HCT116 (cell line): ENCODE measurements at regions not wholly inside any gene's neighbourhood (a gene's known extent, or its start where the extent isn't known, plus 50 kb on each side); places are given as distances from the start of the nearest gene placed in this dataset.

Source experiments
- ATAC-seq: fragments of 200-7000 bp; cut with Tn5 transposase; 2 replicates; pipeline ENCODE4 v1.9.1; 2020; ENCODE audit warnings: mild to moderate bottlenecking, moderate library complexity
- BruUV-seq: library from RNA; stranded (reverse); fragments of 400-500 nt; replicated peaks from 2 replicates; lab custom pipeline; 2021; lab: Mats Ljungman, UMichigan
- CTCF ChIA-PET: fragments of 300-600 bp; sonication (Branson Sonifier 250); formaldehyde crosslinking; loops from one replicate; lab custom pipeline; 2021; ENCODE audit warnings: antibody characterized with exemption; lab: Charles Lee
- POLR2A ChIA-PET: fragments of 300-600, 350-600 bp; sonication (Branson Sonifier 250); formaldehyde crosslinking; loops from one replicate; lab custom pipeline; 2021; ENCODE audit warnings: antibody characterized with exemption; lab: Charles Lee
- RAD21 ChIA-PET, 2 experiments: fragments of 300-600 bp; sonication (Branson Sonifier 250); formaldehyde crosslinking; loops; one replicate each; lab custom pipeline; 2023; ENCODE audit warnings: low total read pairs in 2 of 2; ENCODE audit not compliant: uncharacterized antibody in 2 of 2, unreplicated experiment in 2 of 2, low non-redundant PET in 1 of 2; lab: Charles Lee
- DNase-seq: peaks from one replicate; pipeline ENCODE4 v3.0.0-alpha.2; 2010; ENCODE audit warnings: low read depth, low spot score
- H2AFZ ChIP-seq: fragments of 200-600 bp; shearing (Covaris generic), sonication (generic); 2 replicates; pipeline ENCODE4 v1.6.1; 2017; ENCODE audit warnings: low read depth, mixed run types, mixed read lengths, antibody characterized with exemption, low read length; ENCODE audit not compliant: poor library complexity, severe bottlenecking
- H3K27ac ChIP-seq: 2 replicates; pipeline ENCODE4 v1.5.1; 2012; ENCODE audit warnings: low read depth, low read length
- H3K27me3 ChIP-seq: fragments of 200-600 bp; sonication (generic); 2 replicates; pipeline ENCODE4 v1.6.1; 2016; ENCODE audit warnings: mixed run types, low read length, mixed read lengths; ENCODE audit not compliant: insufficient read depth
- H3K36me3 ChIP-seq, 2 experiments: fragments of 200-500 bp in 1 of 2; fragments of 200-600 bp in 1 of 2; sonication (Bioruptor generic) in 1 of 2; sonication (generic) in 1 of 2; 2 replicates each; pipeline versions ENCODE4 v1.5.1 to v1.6.1; 2014 to 2016; ENCODE audit warnings: low read length in 2 of 2, inconsistent platforms in 1 of 2, mixed read lengths in 1 of 2, mixed run types in 1 of 2; ENCODE audit not compliant: insufficient read depth in 2 of 2, control insufficient read depth in 1 of 2
- H3K4me1 ChIP-seq, 2 experiments: fragments of 200-600 bp in 1 of 2; sonication (generic) in 1 of 2; 2 replicates each; pipeline versions ENCODE4 v1.5.1 to v1.6.1; 2012 to 2017; ENCODE audit warnings: low read length in 2 of 2, inconsistent platforms in 1 of 2, mild to moderate bottlenecking in 1 of 2, mixed read lengths in 1 of 2, mixed run types in 1 of 2, moderate library complexity in 1 of 2; ENCODE audit not compliant: insufficient read depth in 2 of 2, control insufficient read depth in 1 of 2
- H3K4me2 ChIP-seq: fragments of 200-600 bp; sonication (generic); 2 replicates; pipeline ENCODE4 v1.6.1; 2017; ENCODE audit warnings: mixed run types, low read length, mixed read lengths
- H3K4me3 ChIP-seq, 2 experiments: fragments of 200-600 bp in 1 of 2; sonication (generic) in 1 of 2; replicated peaks in 1 of 2; 2 replicates each; pipeline ENCODE4 v1.5.1; 2011 to 2016; ENCODE audit warnings: low read length in 2 of 2, control low read depth in 1 of 2, low read depth in 1 of 2, mild to moderate bottlenecking in 1 of 2, mixed read lengths in 1 of 2, mixed run types in 1 of 2
- H3K79me2 ChIP-seq: fragments of 200-600 bp; sonication (generic); 2 replicates; pipeline ENCODE4 v1.6.1; 2017; ENCODE audit warnings: mild to moderate bottlenecking, mixed run types, low read length, moderate library complexity, mixed read lengths; ENCODE audit not compliant: insufficient read depth
- H3K9ac ChIP-seq: fragments of 200-600 bp; sonication (generic); 2 replicates; pipeline ENCODE4 v1.6.1; 2016; ENCODE audit warnings: low read length, mixed read lengths
- H3K9me2 ChIP-seq: fragments of 200-600 bp; sonication (generic), shearing (Covaris generic); 2 replicates; pipeline ENCODE4 v1.6.1; 2017; ENCODE audit warnings: mixed run types, mild to moderate bottlenecking, moderate library complexity; ENCODE audit not compliant: insufficient read depth
- H3K9me3 ChIP-seq, 2 experiments: fragments of 200-500 bp in 1 of 2; fragments of 200-600 bp in 1 of 2; sonication (Bioruptor generic) in 1 of 2; sonication (generic) in 1 of 2; 2 replicates each; pipeline ENCODE4 v1.6.1; 2014 to 2017; ENCODE audit warnings: low read length in 2 of 2, mixed read lengths in 2 of 2, inconsistent platforms in 1 of 2, low read depth in 1 of 2, mild to moderate bottlenecking in 1 of 2, mixed run types in 1 of 2, moderate library complexity in 1 of 2; ENCODE audit not compliant: control insufficient read depth in 1 of 2, insufficient read depth in 1 of 2
- H4K20me1 ChIP-seq: fragments of 200-600 bp; sonication (generic), shearing (Covaris generic); 2 replicates; pipeline ENCODE4 v1.6.1; 2017; ENCODE audit warnings: mixed run types, mild to moderate bottlenecking, moderate library complexity; ENCODE audit not compliant: insufficient read depth
- CEBPB ChIP-seq: IDR thresholded peaks from 2 replicates; pipeline ENCODE4 v1.6.1; 2012; ENCODE audit warnings: low read depth
- EGR1 ChIP-seq: IDR thresholded peaks from 2 replicates; pipeline ENCODE4 v1.6.1; 2012; ENCODE audit warnings: low read depth
- EZH2 ChIP-seq: fragments of 200-600 bp; sonication (generic); IDR thresholded peaks from 2 replicates; pipeline ENCODE4 v1.6.1; 2017; ENCODE audit warnings: antibody characterized with exemption, mixed run types
- EZH2phosphoT487 ChIP-seq: fragments of 200-600 bp; IDR thresholded peaks from 2 replicates; pipeline ENCODE4 v1.6.1; 2018; ENCODE audit warnings: antibody characterized with exemption, borderline replicate concordance
- FOSL1 ChIP-seq: IDR thresholded peaks from 2 replicates; pipeline ENCODE4 v1.6.1; 2012; ENCODE audit warnings: low read depth
- JUND ChIP-seq: IDR thresholded peaks from 2 replicates; pipeline ENCODE4 v1.6.1; 2012
- POLR2A ChIP-seq: IDR thresholded peaks from 2 replicates; pipeline ENCODE4 v1.7.0; 2011; ENCODE audit warnings: borderline replicate concordance; ENCODE audit not compliant: insufficient read depth, insufficient read length; ENCODE audit errors: extremely low read depth
- POLR2AphosphoS5 ChIP-seq: IDR thresholded peaks from 2 replicates; pipeline ENCODE4 v1.6.1; 2011; ENCODE audit warnings: mild to moderate bottlenecking, low read depth, low read length, moderate library complexity
- RAD21 ChIP-seq: IDR thresholded peaks from 2 replicates; pipeline ENCODE4 v1.6.1; 2012; ENCODE audit warnings: low read depth, mild to moderate bottlenecking
- SIN3A ChIP-seq: IDR thresholded peaks from 2 replicates; pipeline ENCODE4 v1.6.1; 2012; ENCODE audit warnings: low read depth
- SP1 ChIP-seq: IDR thresholded peaks from 2 replicates; pipeline ENCODE4 v1.6.1; 2012; ENCODE audit warnings: low read depth
- SRF ChIP-seq: IDR thresholded peaks from 2 replicates; pipeline ENCODE4 v1.6.1; 2012; ENCODE audit warnings: low read depth
- TCF7L2 ChIP-seq: IDR thresholded peaks from 2 replicates; pipeline ENCODE4 v1.7.0; 2011; ENCODE audit warnings: borderline replicate concordance, inconsistent platforms; ENCODE audit not compliant: insufficient read depth, insufficient read length; ENCODE audit errors: extremely low read depth
- ZFX ChIP-seq: fragments of 450-650 bp; IDR thresholded peaks from 2 replicates; pipeline ENCODE4 v1.6.1; 2017
- intact Hi-C: fragments of 100-400 bp; cut with micrococcal nuclease; formaldehyde crosslinking; loops from 2 replicates; pipeline ENCODE4 v1.10.0; 2022
- TF ChIP-seq, protein P1 (sequence below): IDR thresholded peaks from 2 replicates; pipeline ENCODE4 v1.6.1; 2012
- TF ChIP-seq, protein P2 (sequence below), 3 experiments: fragments of 200-600 bp in 1 of 3; sonication (generic) in 1 of 3; IDR thresholded peaks in 2 of 3; conservative IDR thresholded peaks in 1 of 3; 2 replicates each; pipeline ENCODE4 v1.5.1; 2012 to 2017; ENCODE audit warnings: low read depth in 2 of 3, low read length in 2 of 3, antibody characterized with exemption in 1 of 3, borderline replicate concordance in 1 of 3, control low read depth in 1 of 3, mild to moderate bottlenecking in 1 of 3, mixed read lengths in 1 of 3, mixed run types in 1 of 3, moderate library complexity in 1 of 3; ENCODE audit not compliant: insufficient read depth in 1 of 3
- TF ChIP-seq, protein P3 (sequence below): IDR thresholded peaks from 2 replicates; pipeline ENCODE4 v1.6.1; 2011; ENCODE audit warnings: mild to moderate bottlenecking, low read length, moderate library complexity; ENCODE audit not compliant: insufficient replicate concordance; ENCODE audit errors: extremely low read depth
- TF ChIP-seq, protein P4 (sequence below): IDR thresholded peaks from 2 replicates; pipeline ENCODE4 v1.6.1; 2012

DNA sequence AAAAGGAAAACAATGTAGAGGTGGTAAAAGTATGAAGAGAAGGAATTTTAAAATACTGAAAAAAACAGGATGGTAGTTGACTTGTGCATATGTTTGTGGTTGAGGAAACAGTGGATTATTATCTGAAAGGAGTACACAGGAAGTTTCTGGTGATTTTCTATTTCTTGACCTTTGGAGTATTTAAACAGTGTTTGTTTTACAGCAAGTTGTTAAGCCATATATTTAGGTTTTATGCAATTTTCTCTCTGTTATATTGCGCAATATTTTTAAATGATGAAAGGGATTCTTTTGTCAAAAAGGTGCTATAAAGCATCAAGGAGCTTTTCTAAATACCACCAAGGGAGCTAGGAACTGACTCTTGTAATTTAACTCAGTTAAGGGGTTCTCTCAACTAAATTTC lies 343.1 kb upstream of the MAOA start:
- H2AFZ ChIP-seq, result no peak overlapping the region
- ATAC-seq (no peak), DNase-seq (no peak)
- TF ChIP-seq JUND (no peak), FOSL1 (no peak), SIN3A (no peak), ZFX (no peak), SRF (no peak), POLR2AphosphoS5 (no peak), EZH2 (no peak), POLR2A (no peak), SP1 (no peak), RAD21 (no peak), CEBPB (no peak), EGR1 (no peak), EZH2phosphoT487 (no peak), TCF7L2 (no peak)
- TF ChIP-seq, protein P1, sequence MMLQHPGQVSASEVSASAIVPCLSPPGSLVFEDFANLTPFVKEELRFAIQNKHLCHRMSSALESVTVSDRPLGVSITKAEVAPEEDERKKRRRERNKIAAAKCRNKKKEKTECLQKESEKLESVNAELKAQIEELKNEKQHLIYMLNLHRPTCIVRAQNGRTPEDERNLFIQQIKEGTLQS, result no peak
- TF ChIP-seq, protein P2, sequence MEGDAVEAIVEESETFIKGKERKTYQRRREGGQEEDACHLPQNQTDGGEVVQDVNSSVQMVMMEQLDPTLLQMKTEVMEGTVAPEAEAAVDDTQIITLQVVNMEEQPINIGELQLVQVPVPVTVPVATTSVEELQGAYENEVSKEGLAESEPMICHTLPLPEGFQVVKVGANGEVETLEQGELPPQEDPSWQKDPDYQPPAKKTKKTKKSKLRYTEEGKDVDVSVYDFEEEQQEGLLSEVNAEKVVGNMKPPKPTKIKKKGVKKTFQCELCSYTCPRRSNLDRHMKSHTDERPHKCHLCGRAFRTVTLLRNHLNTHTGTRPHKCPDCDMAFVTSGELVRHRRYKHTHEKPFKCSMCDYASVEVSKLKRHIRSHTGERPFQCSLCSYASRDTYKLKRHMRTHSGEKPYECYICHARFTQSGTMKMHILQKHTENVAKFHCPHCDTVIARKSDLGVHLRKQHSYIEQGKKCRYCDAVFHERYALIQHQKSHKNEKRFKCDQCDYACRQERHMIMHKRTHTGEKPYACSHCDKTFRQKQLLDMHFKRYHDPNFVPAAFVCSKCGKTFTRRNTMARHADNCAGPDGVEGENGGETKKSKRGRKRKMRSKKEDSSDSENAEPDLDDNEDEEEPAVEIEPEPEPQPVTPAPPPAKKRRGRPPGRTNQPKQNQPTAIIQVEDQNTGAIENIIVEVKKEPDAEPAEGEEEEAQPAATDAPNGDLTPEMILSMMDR (IDR thresholded peaks at IDR 0.05 in 2 of 3, conservative IDR thresholded peaks at IDR 0.05 in 1 of 3; ENCODE audit: borderline replicate concordance in 1 of 3, insufficient read depth in 1 of 3, low read depth in 2 of 3, low read length in 2 of 3), result no peak
- TF ChIP-seq, protein P3, sequence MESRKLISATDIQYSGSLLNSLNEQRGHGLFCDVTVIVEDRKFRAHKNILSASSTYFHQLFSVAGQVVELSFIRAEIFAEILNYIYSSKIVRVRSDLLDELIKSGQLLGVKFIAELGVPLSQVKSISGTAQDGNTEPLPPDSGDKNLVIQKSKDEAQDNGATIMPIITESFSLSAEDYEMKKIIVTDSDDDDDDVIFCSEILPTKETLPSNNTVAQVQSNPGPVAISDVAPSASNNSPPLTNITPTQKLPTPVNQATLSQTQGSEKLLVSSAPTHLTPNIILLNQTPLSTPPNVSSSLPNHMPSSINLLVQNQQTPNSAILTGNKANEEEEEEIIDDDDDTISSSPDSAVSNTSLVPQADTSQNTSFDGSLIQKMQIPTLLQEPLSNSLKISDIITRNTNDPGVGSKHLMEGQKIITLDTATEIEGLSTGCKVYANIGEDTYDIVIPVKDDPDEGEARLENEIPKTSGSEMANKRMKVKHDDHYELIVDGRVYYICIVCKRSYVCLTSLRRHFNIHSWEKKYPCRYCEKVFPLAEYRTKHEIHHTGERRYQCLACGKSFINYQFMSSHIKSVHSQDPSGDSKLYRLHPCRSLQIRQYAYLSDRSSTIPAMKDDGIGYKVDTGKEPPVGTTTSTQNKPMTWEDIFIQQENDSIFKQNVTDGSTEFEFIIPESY, result no peak
- TF ChIP-seq, protein P4, sequence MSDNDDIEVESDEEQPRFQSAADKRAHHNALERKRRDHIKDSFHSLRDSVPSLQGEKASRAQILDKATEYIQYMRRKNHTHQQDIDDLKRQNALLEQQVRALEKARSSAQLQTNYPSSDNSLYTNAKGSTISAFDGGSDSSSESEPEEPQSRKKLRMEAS, result no peak
- H3K27me3 ChIP-seq, result no peaks in the 10 kb centered on the region
- CTCF ChIA-PET, result no interaction called here
- intact Hi-C loops, result no loop called here
- no peak overlapping the region for H3K27ac ChIP-seq
- no peaks in the 10 kb centered on the region for H3K9me2 ChIP-seq
- H3K9me3 ChIP-seq, result no peaks in the 10 kb centered on the region
- no peaks in the 10 kb centered on the region for H3K36me3 ChIP-seq
- no peaks in the 10 kb centered on the region for H3K79me2 ChIP-seq
- no peak overlapping the region for H3K4me2 ChIP-seq
- POLR2A ChIA-PET, result no interaction called here
- no peaks in the 10 kb centered on the region for H3K4me1 ChIP-seq
- no peaks in the 10 kb centered on the region for H4K20me1 ChIP-seq
- no TSS peak for BruUV-seq
- RAD21 ChIA-PET, result no interaction called here
- H3K9ac ChIP-seq, result no peak overlapping the region
- no peak overlapping the region for H3K4me3 ChIP-seq
